Natural killer cell (primary cell): ENCODE measurements at regions not wholly inside any gene's neighbourhood (a gene's known extent, or its start where the extent isn't known, plus 50 kb on each side); places are given as distances from the start of the nearest gene placed in this dataset.

Experiments used
- ATAC-seq, 3 donors: fragments of 150-1000 bp in 2 of 3; fragments of 200-7000 bp in 1 of 3; cut with Tn5 transposase; 1 replicate in 1 of 3; 2 replicates in 2 of 3; pipeline ENCODE4 v1.10.0; 2021; ENCODE audit warnings: mild to moderate bottlenecking in 2 of 3, moderate library complexity in 2 of 3
- DNase-seq, 2 donors: peaks; one replicate each; pipeline versions ENCODE4 v3.0.0 to v3.0.0-alpha.2; 2013 to 2021; ENCODE audit warnings: mixed read lengths in 1 of 2
- H3K27ac ChIP-seq: one replicate; pipeline ENCODE4 v1.5.1; 2013; ENCODE audit warnings: mild to moderate bottlenecking, low read length
- H3K27me3 ChIP-seq: one replicate; pipeline ENCODE4 v1.6.1; 2013; ENCODE audit warnings: low read length; ENCODE audit not compliant: control insufficient read depth, insufficient read depth
- H3K36me3 ChIP-seq: one replicate; pipeline ENCODE4 v1.6.1; 2013; ENCODE audit warnings: low read length; ENCODE audit not compliant: control insufficient read depth, insufficient read depth
- H3K4me1 ChIP-seq: one replicate; pipeline ENCODE4 v1.6.1; 2013; ENCODE audit warnings: low read length; ENCODE audit not compliant: control insufficient read depth, insufficient read depth
- H3K4me3 ChIP-seq: one replicate; pipeline ENCODE4 v1.5.1; 2013; ENCODE audit warnings: low read length
- H3K9me3 ChIP-seq: one replicate; pipeline ENCODE4 v1.6.1; 2013; ENCODE audit warnings: low read length; ENCODE audit not compliant: control insufficient read depth, insufficient read depth
- H3K27ac Mint-ChIP-seq, 2 donors: one replicate each; pipeline ENCODE4 v1.8.0; 2022; ENCODE audit warnings: mild to moderate bottlenecking in 2 of 2, mixed read lengths in 2 of 2, moderate library complexity in 1 of 2
- H3K27me3 Mint-ChIP-seq, 2 donors: one replicate each; pipeline ENCODE4 v1.8.0; 2022; ENCODE audit warnings: low read depth in 2 of 2, mixed read lengths in 2 of 2
- H3K36me3 Mint-ChIP-seq: one replicate; pipeline ENCODE4 v1.8.0; 2022; ENCODE audit warnings: mixed read lengths
- H3K4me1 Mint-ChIP-seq, 2 donors: one replicate each; pipeline ENCODE4 v1.8.0; 2022; ENCODE audit warnings: mixed read lengths in 2 of 2
- H3K4me3 Mint-ChIP-seq: one replicate; pipeline ENCODE4 v1.8.0; 2022; ENCODE audit warnings: mild to moderate bottlenecking, moderate library complexity, mixed read lengths
- H3K9me3 Mint-ChIP-seq, 2 donors: one replicate each; pipeline ENCODE4 v1.8.0; 2022; ENCODE audit warnings: mixed read lengths in 2 of 2
- WGBS: methylation state at CpG from one replicate; pipeline ENCODE4 v1.1.7; 2013; ENCODE audit warnings: missing lambda C conversion rate; ENCODE audit not compliant: insufficient coverage; 5-methylcytosine and 5-hydroxymethylcytosine counted together
- intact Hi-C: fragments of 100-400 bp; cut with micrococcal nuclease; formaldehyde crosslinking; loops from one replicate; pipeline ENCODE4 v1.14.2; 2022
- TF ChIP-seq, protein P1 (sequence below): fragments of 200-600 bp; IDR thresholded peaks from one replicate; pipeline ENCODE4 v1.8.0; 2022; ENCODE audit warnings: antibody characterized with exemption

DNA sequence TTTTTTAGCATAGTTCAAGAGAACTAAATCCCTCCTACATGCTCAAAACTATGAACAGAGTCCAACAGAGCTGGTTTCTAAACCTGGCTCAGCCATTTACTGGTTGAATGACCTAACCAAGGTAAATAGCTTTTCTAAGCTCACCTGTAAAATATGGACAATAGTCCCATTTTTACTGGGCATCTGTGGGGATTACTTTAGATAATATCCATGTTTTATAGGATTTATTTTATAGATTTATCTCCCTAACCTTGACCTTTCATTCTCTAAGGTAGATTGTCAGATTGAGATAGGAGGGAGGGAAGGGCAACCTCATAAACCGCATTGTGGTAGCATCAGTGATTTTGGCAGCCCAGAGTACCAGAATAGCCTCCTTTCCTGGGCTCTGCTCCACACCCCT lies 178.5 kb upstream of the TOX3 start:
- no peaks in the 10 kb centered on the region for H3K27me3 ChIP-seq
- Mint-ChIP-seq H3K36me3 (no peaks in the 10 kb centered on the region), H3K4me3 (no peak overlapping the region), H3K27ac (no peak overlapping the region), H3K9me3 (peaks cover 5 to 8% of the 10 kb centered on the region in 2 donors), H3K27me3 (no peaks in the 10 kb centered on the region), H3K4me1 (no peaks in the 10 kb centered on the region)
- H3K36me3 ChIP-seq: no peaks in the 10 kb centered on the region
- no CpG with 5 or more reads among the region's 1 CpG for WGBS
- intact Hi-C loops: no loop called here
- TF ChIP-seq, protein P1, sequence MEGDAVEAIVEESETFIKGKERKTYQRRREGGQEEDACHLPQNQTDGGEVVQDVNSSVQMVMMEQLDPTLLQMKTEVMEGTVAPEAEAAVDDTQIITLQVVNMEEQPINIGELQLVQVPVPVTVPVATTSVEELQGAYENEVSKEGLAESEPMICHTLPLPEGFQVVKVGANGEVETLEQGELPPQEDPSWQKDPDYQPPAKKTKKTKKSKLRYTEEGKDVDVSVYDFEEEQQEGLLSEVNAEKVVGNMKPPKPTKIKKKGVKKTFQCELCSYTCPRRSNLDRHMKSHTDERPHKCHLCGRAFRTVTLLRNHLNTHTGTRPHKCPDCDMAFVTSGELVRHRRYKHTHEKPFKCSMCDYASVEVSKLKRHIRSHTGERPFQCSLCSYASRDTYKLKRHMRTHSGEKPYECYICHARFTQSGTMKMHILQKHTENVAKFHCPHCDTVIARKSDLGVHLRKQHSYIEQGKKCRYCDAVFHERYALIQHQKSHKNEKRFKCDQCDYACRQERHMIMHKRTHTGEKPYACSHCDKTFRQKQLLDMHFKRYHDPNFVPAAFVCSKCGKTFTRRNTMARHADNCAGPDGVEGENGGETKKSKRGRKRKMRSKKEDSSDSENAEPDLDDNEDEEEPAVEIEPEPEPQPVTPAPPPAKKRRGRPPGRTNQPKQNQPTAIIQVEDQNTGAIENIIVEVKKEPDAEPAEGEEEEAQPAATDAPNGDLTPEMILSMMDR: no peak
- no peaks in the 10 kb centered on the region for H3K9me3 ChIP-seq
- no peak overlapping the region for H3K4me3 ChIP-seq
- DNase-seq (no peak), ATAC-seq (no peak)
- no peak overlapping the region for H3K27ac ChIP-seq
- no peaks in the 10 kb centered on the region for H3K4me1 ChIP-seq

DNA sequence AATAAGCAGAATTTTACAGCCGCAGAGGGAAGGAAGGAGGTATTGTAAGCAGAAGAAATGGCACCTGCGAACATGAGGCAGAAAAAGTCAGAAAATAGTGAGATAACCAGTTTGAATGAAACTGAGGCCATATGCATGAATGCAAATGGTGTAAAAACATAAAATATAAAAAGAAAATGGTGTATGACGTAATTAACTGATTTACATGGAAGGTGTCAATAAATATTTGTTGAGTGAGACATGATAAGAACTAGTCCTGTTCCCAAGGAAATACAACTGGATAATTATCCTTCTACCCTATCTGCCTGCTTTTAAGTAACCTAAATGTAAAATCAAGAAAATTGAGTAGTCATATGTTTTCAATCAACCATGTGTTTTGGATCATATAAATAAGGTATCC lies 178.1 kb upstream of the TOX3 start:
- no peaks in the 10 kb centered on the region for H3K27me3 ChIP-seq
- H3K4me3 ChIP-seq: no peak overlapping the region
- DNase-seq: no peak
- H3K27ac Mint-ChIP-seq: no peak overlapping the region
- no peaks in the 10 kb centered on the region for H3K27me3 Mint-ChIP-seq
- no peak overlapping the region for H3K27ac ChIP-seq
- H3K36me3 ChIP-seq: no peaks in the 10 kb centered on the region
- H3K9me3 Mint-ChIP-seq: peaks cover 5 to 8% of the 10 kb centered on the region in 2 donors
- H3K4me3 Mint-ChIP-seq: no peak overlapping the region
- TF ChIP-seq, protein P1: no peak
- 71% methylated on average over 2 of the region's 3 CpGs for WGBS
- no peaks in the 10 kb centered on the region for H3K4me1 ChIP-seq
- intact Hi-C loops: no loop called here
- no peaks in the 10 kb centered on the region for H3K36me3 Mint-ChIP-seq
- no peaks in the 10 kb centered on the region for H3K9me3 ChIP-seq
- no peak for ATAC-seq
- no peaks in the 10 kb centered on the region for H3K4me1 Mint-ChIP-seq

DNA sequence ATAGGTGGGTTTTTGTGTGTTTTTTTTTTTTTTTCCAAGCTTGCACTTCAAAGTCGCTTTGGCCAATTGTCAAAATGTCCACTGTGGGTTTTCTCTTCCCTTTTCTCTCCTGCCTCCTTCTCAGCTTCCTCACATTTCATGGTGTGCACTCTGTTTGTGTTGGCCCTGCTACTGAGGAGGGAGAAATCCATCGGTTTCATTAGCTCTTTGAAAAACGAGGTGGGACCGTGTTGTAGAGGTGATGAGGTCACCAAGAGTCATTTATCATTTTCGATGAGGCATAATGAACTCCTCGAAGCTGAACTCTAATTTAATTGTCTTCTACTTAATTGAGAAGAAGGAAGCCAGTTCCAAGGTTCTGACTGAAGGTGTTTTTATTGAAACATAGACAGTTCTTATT lies 174.4 kb upstream of the TOX3 start:
- intact Hi-C loops: no loop called here
- Histone ChIP-seq H3K9me3 (no peaks in the 10 kb centered on the region), H3K36me3 (no peaks in the 10 kb centered on the region), H3K4me1 (no peaks in the 10 kb centered on the region), H3K27ac (no peak overlapping the region), H3K27me3 (no peaks in the 10 kb centered on the region), H3K4me3 (no peak overlapping the region)
- Mint-ChIP-seq H3K4me1 (no peaks in the 10 kb centered on the region), H3K9me3 (peaks cover 8 to 12% of the 10 kb centered on the region in 2 donors), H3K4me3 (no peak overlapping the region), H3K36me3 (no peaks in the 10 kb centered on the region), H3K27me3 (no peaks in the 10 kb centered on the region), H3K27ac (no peak overlapping the region)
- ATAC-seq: no peak
- WGBS: 85% methylated on average over 6 of the region's 6 CpGs
- DNase-seq: no peak
- TF ChIP-seq, protein P1: no peak

DNA sequence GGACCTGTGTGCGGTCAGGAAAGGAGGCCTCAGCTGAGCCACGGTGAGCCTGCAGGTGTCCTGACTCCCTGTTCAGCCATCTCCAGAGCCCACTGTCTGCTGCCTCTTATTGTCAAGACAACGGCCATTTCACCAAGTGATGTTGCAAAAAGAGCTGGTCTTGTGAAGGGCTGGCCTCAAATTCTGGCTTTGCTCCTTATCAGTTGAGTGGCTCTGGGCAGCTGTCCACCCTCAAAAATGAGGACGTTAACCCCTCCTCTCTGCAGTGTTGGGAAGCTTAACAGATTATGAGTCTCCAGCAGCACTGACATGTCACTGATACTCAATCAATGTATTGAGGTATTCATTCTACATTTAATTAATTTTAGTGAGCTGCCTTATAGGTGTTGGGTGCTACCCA lies 171.1 kb upstream of the TOX3 start:
- peaks cover 5 to 10% of the 10 kb centered on the region in 2 donors for H3K9me3 Mint-ChIP-seq
- no peaks in the 10 kb centered on the region for H3K27me3 Mint-ChIP-seq
- TF ChIP-seq, protein P1: no peak
- no peaks in the 10 kb centered on the region for H3K4me1 ChIP-seq
- no peaks in the 10 kb centered on the region for H3K36me3 ChIP-seq
- intact Hi-C loops: no loop called here
- no peak overlapping the region for H3K4me3 ChIP-seq
- no peaks in the 10 kb centered on the region for H3K27me3 ChIP-seq
- ATAC-seq (no peak), DNase-seq (no peak)
- no peak overlapping the region for H3K27ac Mint-ChIP-seq
- no peaks in the 10 kb centered on the region for H3K4me1 Mint-ChIP-seq
- no peak overlapping the region for H3K27ac ChIP-seq
- no peaks in the 10 kb centered on the region for H3K36me3 Mint-ChIP-seq
- WGBS: 85% methylated on average over 4 of the region's 4 CpGs
- no peaks in the 10 kb centered on the region for H3K9me3 ChIP-seq
- no peak overlapping the region for H3K4me3 Mint-ChIP-seq
